ENCODE measurements at regions not wholly inside any gene's neighbourhood (a gene's known extent, or its start where the extent isn't known, plus 50 kb on each side); places are given as distances from the start of the nearest gene placed in this dataset.

- TF ChIP-seq CTCF (IDR thresholded peaks at IDR 0.05 in 2 of 3, conservative IDR thresholded peaks at IDR 0.05 in 1 of 3; ENCODE audit: borderline replicate concordance in 1 of 3, insufficient read depth in 1 of 3, low read depth in 2 of 3, low read length in 2 of 3) = no peak
- no peak for TF ChIP-seq JUND (IDR thresholded peaks at IDR 0.05)
- TF ChIP-seq REST (IDR thresholded peaks at IDR 0.05; ENCODE audit: low read depth) = no peak
- TF ChIP-seq MAX (IDR thresholded peaks at IDR 0.05) = no peak
- no peak for TF ChIP-seq POLR2A (IDR thresholded peaks at IDR 0.05; ENCODE audit: borderline replicate concordance, extremely low read depth, insufficient read depth, insufficient read length)
- no peak for TF ChIP-seq CEBPB (IDR thresholded peaks at IDR 0.05; ENCODE audit: low read depth)
- no peak for TF ChIP-seq SIN3A (IDR thresholded peaks at IDR 0.05; ENCODE audit: low read depth)
- TF ChIP-seq EZH2 (IDR thresholded peaks at IDR 0.05) = no peak
Observed at GRCh38 chr3:150041877-150042276, 71.2 kb upstream of the PFN2 start.

Data from HCT116 (cell line).